ENCODE measurements at regions not wholly inside any gene's neighbourhood (a gene's known extent, or its start where the extent isn't known, plus 50 kb on each side); places are given as distances from the start of the nearest gene placed in this dataset.

GRCh38 chr3:74862476-74862875 lies 248.0 kb upstream of the CNTN3 start:
- TF ChIP-seq CTCF (IDR thresholded peaks at IDR 0.05) (no peak), POLR2A (IDR thresholded peaks at IDR 0.05) (no peak)
